ENCODE measurements at regions not wholly inside any gene's neighbourhood (a gene's known extent, or its start where the extent isn't known, plus 50 kb on each side); places are given as distances from the start of the nearest gene placed in this dataset.

DNA sequence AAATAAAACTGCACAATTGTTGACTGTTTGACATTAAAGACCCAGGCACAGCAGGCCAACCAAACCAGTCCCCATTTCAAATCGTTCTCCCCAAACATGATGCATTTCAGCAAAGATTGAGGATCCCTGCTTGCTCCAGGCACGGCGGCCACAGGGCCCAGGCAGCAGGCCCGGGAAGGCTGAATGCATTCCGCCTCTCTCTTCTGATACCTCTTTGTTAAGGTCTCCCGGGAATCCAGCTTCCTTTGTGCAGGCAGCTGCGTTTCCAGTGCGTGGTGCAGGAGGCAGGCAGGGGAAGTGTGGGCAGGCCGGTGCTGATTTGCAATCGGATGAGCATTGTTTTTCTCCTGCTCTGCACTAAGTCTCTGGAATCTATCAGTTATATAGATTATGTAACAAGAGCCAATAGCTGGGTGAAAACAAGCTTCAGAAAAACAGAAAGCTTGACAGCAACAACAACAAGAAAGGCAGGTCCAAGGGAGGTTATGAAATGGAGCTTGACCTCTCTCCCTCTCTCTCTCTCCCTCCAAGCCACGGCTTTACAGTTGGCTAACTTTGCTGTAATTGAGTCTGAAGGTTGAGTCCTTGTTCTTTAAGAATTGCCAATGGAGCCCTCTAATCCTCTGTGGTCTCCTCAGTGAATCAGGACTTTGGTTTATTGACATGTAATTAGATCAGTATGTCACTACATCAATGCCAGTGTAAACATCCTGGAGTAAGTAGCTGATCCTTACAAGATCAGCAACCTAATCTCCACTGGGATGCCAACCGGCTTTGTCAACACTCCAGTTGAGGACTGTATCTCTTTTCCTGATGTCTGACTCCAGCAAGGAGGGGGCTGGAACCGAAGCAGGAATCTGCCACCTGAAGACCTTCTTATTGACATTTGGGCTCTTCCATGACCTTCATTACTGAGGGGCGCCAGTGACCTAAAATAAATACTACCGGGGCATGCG lies 338.0 kb downstream of the TEX29 start:
- intact Hi-C loops (cut with DNase I; ENCODE audit: low total_unique reads): no loop called here
- DNase-seq (ENCODE audit: low spot score in 2 of 2): peak in 1 of 2 donors; percentile 76
- TF ChIP-seq, protein P1, sequence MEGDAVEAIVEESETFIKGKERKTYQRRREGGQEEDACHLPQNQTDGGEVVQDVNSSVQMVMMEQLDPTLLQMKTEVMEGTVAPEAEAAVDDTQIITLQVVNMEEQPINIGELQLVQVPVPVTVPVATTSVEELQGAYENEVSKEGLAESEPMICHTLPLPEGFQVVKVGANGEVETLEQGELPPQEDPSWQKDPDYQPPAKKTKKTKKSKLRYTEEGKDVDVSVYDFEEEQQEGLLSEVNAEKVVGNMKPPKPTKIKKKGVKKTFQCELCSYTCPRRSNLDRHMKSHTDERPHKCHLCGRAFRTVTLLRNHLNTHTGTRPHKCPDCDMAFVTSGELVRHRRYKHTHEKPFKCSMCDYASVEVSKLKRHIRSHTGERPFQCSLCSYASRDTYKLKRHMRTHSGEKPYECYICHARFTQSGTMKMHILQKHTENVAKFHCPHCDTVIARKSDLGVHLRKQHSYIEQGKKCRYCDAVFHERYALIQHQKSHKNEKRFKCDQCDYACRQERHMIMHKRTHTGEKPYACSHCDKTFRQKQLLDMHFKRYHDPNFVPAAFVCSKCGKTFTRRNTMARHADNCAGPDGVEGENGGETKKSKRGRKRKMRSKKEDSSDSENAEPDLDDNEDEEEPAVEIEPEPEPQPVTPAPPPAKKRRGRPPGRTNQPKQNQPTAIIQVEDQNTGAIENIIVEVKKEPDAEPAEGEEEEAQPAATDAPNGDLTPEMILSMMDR (IDR thresholded peaks at IDR 0.05): no peak
- TF ChIP-seq POLR2A (IDR thresholded peaks at IDR 0.05): no peak
- WGBS, 2 donors: 60 to 61% methylated on average over 16 of the region's 16 CpGs
- no peak overlapping the region for H3K4me3 ChIP-seq (ENCODE audit: low read depth, poor library complexity, severe bottlenecking)

DNA sequence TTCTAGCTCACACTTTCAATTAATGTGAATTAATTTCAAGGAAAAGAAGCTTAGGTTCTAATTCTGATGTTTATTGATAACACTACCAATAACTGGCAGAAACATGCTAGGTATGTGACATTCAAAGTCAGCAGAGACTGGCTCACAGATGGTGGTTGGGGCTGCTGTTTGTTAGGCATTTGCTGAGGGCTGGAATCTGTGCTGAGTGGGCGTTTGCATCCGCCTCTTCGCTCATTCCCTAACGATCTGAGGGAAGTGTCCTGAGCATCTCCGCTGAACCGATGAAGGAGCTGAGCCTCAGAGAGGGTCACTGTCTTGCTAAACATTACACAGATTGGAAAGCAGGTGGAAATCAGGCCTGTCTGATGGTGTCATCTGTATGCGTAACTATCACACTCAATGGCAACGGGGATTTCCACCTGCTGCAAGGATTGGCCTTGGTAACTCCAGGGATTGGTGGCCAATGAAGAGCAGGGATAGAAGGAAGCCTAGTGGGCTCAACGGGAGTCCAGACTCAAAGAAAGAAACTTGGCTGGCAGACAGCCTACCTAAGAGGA lies 338.9 kb downstream of the TEX29 start:
- no peak overlapping the region for H3K4me3 ChIP-seq (ENCODE audit: low read depth, poor library complexity, severe bottlenecking)
- TF ChIP-seq, protein P1 (IDR thresholded peaks at IDR 0.05): no peak
- no peak for TF ChIP-seq POLR2A (IDR thresholded peaks at IDR 0.05)
- DNase-seq (ENCODE audit: low spot score in 2 of 2): peak in 1 of 2 donors; percentile 65
- WGBS, 2 donors: 77 to 80% methylated on average over 9 of the region's 9 CpGs
- intact Hi-C loops (cut with DNase I; ENCODE audit: low total_unique reads): no loop called here

DNA sequence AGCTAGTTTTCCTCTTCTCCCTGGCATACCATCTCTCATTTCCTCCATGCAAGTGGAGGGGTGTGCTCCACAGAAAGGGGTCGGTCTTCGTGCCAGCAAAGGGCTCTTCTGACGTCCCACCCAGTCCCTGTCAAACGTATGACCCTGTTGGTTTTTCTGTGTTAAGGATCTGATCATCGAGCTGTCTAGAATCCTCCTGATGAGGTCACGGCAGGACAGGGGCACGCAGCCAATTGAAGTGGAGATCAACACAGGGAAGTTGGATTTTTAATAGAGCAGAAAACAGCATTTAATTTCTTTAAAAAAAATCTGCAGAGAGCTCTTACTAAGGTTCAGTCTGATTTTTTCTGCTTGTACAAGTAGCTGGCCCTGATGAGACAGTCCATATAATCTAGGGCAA lies 339.4 kb downstream of the TEX29 start:
- no peak for TF ChIP-seq POLR2A (IDR thresholded peaks at IDR 0.05)
- TF ChIP-seq, protein P1 (IDR thresholded peaks at IDR 0.05): no peak
- no peak overlapping the region for H3K4me3 ChIP-seq (ENCODE audit: low read depth, poor library complexity, severe bottlenecking)
- WGBS, 2 donors: 73 to 77% methylated on average over 7 of the region's 7 CpGs
- DNase-seq (ENCODE audit: low spot score in 2 of 2): peak in 1 of 2 donors; percentile 9
- intact Hi-C loops (cut with DNase I; ENCODE audit: low total_unique reads): no loop called here

DNA sequence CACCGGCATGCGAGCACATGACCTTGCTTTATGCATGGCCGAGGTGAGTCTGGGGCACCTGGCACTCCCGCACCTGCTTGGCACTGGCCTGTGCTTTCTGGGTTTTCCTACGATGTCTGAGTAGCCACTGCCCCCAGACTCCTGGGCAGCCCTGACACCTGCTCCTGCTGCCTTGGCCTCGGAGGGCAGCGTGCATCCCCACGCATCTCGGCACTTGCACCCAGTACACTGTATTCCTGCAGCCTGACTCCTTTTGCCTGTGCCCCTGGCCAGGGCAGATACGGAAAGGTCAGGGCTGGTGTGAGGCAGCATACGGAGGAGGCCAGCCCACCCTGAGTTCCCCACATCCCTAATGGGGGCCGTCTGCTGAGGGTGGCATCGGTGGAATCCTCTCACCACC lies 340.6 kb downstream of the TEX29 start:
- no peak overlapping the region for H3K4me3 ChIP-seq (ENCODE audit: low read depth, poor library complexity, severe bottlenecking)
- intact Hi-C loops (cut with DNase I; ENCODE audit: low total_unique reads): no loop called here
- WGBS, 2 donors: 86 to 88% methylated on average over 12 to 13 of the region's 13 CpGs
- peak in 1 of 2 donors; percentile 57 for DNase-seq (ENCODE audit: low spot score in 2 of 2)
- no peak for TF ChIP-seq POLR2A (IDR thresholded peaks at IDR 0.05)
- TF ChIP-seq, protein P1 (IDR thresholded peaks at IDR 0.05): no peak

DNA sequence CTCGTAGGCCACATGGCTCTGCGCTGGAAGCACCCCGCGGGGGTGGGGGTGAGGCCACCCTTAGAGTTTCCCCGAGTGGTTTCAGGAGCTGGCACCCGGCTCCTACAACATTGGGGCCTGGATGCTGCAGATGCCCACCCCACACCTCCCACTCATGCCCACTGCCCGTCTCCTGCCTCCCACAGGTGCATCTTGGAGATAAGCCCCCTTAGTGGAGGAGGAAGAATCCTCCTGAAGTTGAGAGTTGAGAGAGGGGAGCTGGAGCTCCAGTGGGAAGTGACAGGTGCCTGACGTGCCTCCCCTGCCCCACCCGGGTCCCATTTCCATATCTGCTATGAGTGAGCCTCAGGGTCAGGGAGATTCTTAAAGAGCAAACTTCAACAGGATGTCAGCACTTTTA lies 341.3 kb downstream of the TEX29 start:
- TF ChIP-seq POLR2A (IDR thresholded peaks at IDR 0.05): no peak
- TF ChIP-seq, protein P1 (IDR thresholded peaks at IDR 0.05): no peak
- 79 to 89% methylated on average over 9 of the region's 9 CpGs for WGBS, 2 donors
- no peak overlapping the region for H3K4me3 ChIP-seq (ENCODE audit: low read depth, poor library complexity, severe bottlenecking)
- intact Hi-C loops (cut with DNase I; ENCODE audit: low total_unique reads): no loop called here
- DNase-seq (ENCODE audit: low spot score in 2 of 2): peak in 1 of 2 donors; percentile 37
